HCT116 (cell line): ENCODE measurements at regions not wholly inside any gene's neighbourhood (a gene's known extent, or its start where the extent isn't known, plus 50 kb on each side); places are given as distances from the start of the nearest gene placed in this dataset.
"Not testable (repeated sequence)": the region's sequence is repeated elsewhere in the genome, so short reads cannot be mapped to it uniquely, and the experiment has no call there.

ENCODE experiments used
- EZH2 ChIP-seq: fragments of 200-600 bp; sonication (generic); IDR thresholded peaks from 2 replicates; pipeline ENCODE4 v1.6.1; 2017; ENCODE audit warnings: antibody characterized with exemption, mixed run types
- POLR2A ChIP-seq: IDR thresholded peaks from 2 replicates; pipeline ENCODE4 v1.7.0; 2011; ENCODE audit warnings: borderline replicate concordance; ENCODE audit not compliant: insufficient read depth, insufficient read length; ENCODE audit errors: extremely low read depth
- TF ChIP-seq, protein P1 (sequence below): IDR thresholded peaks from 2 replicates; pipeline ENCODE4 v1.6.1; 2012

DNA sequence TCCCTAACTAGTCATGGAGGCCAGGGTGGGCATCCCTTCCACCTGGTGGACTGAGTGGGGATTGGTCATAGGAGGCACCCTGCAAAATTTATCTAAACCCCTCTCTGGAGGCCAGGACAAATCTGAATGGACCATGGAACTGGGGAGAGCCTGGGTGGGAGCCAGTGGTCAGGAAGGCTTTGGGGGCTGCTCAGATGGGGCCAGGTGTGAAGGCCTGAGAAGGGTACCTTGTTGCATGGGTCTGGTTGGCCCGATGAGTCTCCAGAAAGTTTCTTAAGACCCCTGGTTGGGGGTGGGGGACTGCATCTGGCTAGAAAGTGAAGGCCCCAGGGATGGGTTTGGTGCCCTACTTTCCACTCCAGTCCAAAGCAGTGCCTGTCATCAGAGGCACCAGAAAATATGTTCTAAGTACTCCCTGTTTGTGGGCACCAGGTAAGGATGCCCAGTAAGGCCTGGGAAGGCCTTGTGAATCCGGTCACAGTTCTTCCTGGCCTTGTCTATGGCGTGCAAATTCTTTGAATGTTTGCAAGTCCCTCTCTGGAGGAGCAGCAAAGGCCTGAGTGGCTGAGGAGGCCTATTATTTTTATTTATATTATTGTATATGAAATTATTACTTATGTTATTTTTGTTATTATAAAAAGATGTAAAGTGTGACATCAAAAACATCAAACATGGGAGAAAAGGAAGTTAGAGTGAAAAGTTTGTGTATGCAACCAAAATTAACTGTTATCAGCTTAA lies 1729.0 kb downstream of the SPATA31A7 start:
- TF ChIP-seq, protein P1, sequence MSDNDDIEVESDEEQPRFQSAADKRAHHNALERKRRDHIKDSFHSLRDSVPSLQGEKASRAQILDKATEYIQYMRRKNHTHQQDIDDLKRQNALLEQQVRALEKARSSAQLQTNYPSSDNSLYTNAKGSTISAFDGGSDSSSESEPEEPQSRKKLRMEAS, result not testable (repeated sequence)
- not testable (repeated sequence) for TF ChIP-seq EZH2, POLR2A
